Heart right ventricle (tissue), 16 donors: ENCODE measurements at regions not wholly inside any gene's neighbourhood (a gene's known extent, or its start where the extent isn't known, plus 50 kb on each side); places are given as distances from the start of the nearest gene placed in this dataset.

Experiments used
- ATAC-seq, 8 donors: fragments of 200-7000 bp; cut with Tn5 transposase; one replicate each; pipeline ENCODE4 v1.9.1; 2020; ENCODE audit warnings: mild to moderate bottlenecking in 8 of 8, moderate library complexity in 8 of 8, moderate number of reproducible peaks in 1 of 8
- DNase-seq, 2 donors: peaks; one replicate each; pipeline ENCODE4 v3.0.0-alpha.2; 2020
- H3K27ac ChIP-seq, 10 donors: fragments of 200-600 bp; sonication (generic) in 2 of 10; one replicate each; pipeline versions ENCODE4 v1.5.0 to v1.8.0; 2020 to 2022; ENCODE audit warnings: mild to moderate bottlenecking in 3 of 10
- H3K27me3 ChIP-seq, 7 donors: fragments of 200-600 bp; one replicate each; pipeline ENCODE4 v1.8.0; 2021 to 2022; ENCODE audit warnings: mild to moderate bottlenecking in 2 of 7
- H3K36me3 ChIP-seq, 9 donors: fragments of 200-600 bp; sonication (generic) in 1 of 9; one replicate each; pipeline versions ENCODE4 v1.5.0 to v1.8.0; 2020 to 2022; ENCODE audit warnings: mild to moderate bottlenecking in 2 of 9
- H3K4me1 ChIP-seq, 9 donors: fragments of 200-600 bp; sonication (generic) in 1 of 9; one replicate each; pipeline versions ENCODE4 v1.5.0 to v1.8.0; 2020 to 2022; ENCODE audit warnings: mild to moderate bottlenecking in 4 of 9
- H3K4me3 ChIP-seq, 10 donors: fragments of 200-600 bp; sonication (generic) in 2 of 10; one replicate each; pipeline versions ENCODE4 v1.5.0 to v1.8.0; 2020 to 2022; ENCODE audit warnings: mild to moderate bottlenecking in 7 of 10, moderate library complexity in 2 of 10
- H3K9me3 ChIP-seq, 11 donors: fragments of 200-600 bp in 10 of 11; sonication (generic) in 2 of 11; one replicate each; pipeline versions ENCODE4 v1.5.0 to v1.8.0; 2013 to 2022; ENCODE audit warnings: mild to moderate bottlenecking in 2 of 11, control low read depth in 1 of 11, moderate library complexity in 1 of 11
- CTCF ChIP-seq, 9 donors: fragments of 200-600 bp; sonication (generic) in 2 of 9; IDR thresholded peaks; one replicate each; pipeline versions ENCODE4 v1.5.0 to v1.8.0; 2021 to 2022; ENCODE audit warnings: antibody characterized with exemption in 9 of 9, mild to moderate bottlenecking in 5 of 9, moderate library complexity in 1 of 9
- WGBS, 2 donors: extraction: QIAGEN DNeasy Blood & Tissue Kit; methylation state at CpG; one replicate each; pipeline ENCODE4 v1.1.7; 2013; ENCODE audit warnings: inconsistent platforms in 1 of 2; 5-methylcytosine and 5-hydroxymethylcytosine counted together
- intact Hi-C, 10 donors: fragments of 100-400 bp; cut with DNase I; formaldehyde crosslinking; loops; one replicate each; pipeline versions ENCODE4 v1.11.1 to v1.14.2; 2022
- donor health status: Arrhythmogenic right ventricular cardiomyopathy.
- donor health status: ischemic (EF 13 %, LVEDD 7.1; RV severe dilation, severe dysfunction).
- donor health status: healthy with polysubstance abuse.
- donor health status: DM: no; HTN: yes; CAD: no.
- donor health status: DM: no; HTN: no; CAD: no.
- donor health status: ischemic (EF 25% LVEDD 6.9; RV normal size, moderate dysfunction).
- donor health status: ischemic (EF 25% LVEDD 5.7; RV mildly dilated, moderate dysfunction).
- donor health status: healthy.
- donor health status: DM: yes; HTN: yes; CAD: no.
- donor health status: Ischemic cardiomyopathy.
- donor health status: ischemic (EF 35%, LVEDD 5.7; RV mildly dilated, moderate dysfunction).
- donor health status: nonischemic (EF 11% LVEDD 7.7; RV severe dilation, severe dysfunction).
- donor health status: DM: yes; HTN: yes; CAD: no.
- donor health status: PGD.
- donor health status: ischemic (EF 29% LVEDD 5.4; RV normal size, mild dysfunction).
- donor health status: nonischemic (EF 23%, LVEDD 6.1; RV moderate dilation, normal function).

GRCh38 chr18:31235856-31236255, 73.2 kb upstream of the DSC1 start:
- no peaks in the 10 kb centered on the region for H3K36me3 ChIP-seq
- no peak for ATAC-seq
- H3K27me3 ChIP-seq: no peaks in the 10 kb centered on the region
- intact Hi-C loops: no loop called here
- no peak overlapping the region for H3K4me3 ChIP-seq
- peaks cover 0 to 12% (median 0%) of the 10 kb centered on the region in 9 donors for H3K4me1 ChIP-seq
- H3K9me3 ChIP-seq: no peaks in the 10 kb centered on the region
- TF ChIP-seq CTCF (IDR thresholded peaks at IDR 0.05): no peak
- 78 to 87% methylated on average over 5 of the region's 5 CpGs for WGBS, 2 donors
- DNase-seq: no peak
- no peak overlapping the region for H3K27ac ChIP-seq

- Histone ChIP-seq H3K4me1 (peaks cover 0 to 16% (median 2%) of the 10 kb centered on the region in 9 donors), H3K27me3 (no peaks in the 10 kb centered on the region), H3K4me3 (no peak overlapping the region), H3K36me3 (no peaks in the 10 kb centered on the region), H3K9me3 (no peaks in the 10 kb centered on the region), H3K27ac (no peak overlapping the region)
- WGBS, 2 donors: 97 to 98% methylated on average over 2 of the region's 2 CpGs
- ATAC-seq: no peak
- no peak for DNase-seq
- intact Hi-C loops: no loop called here
- no peak for TF ChIP-seq CTCF (IDR thresholded peaks at IDR 0.05)
These were observed 74.5 kb upstream of the DSC1 start for GRCh38 chr18:31237142-31237541.

- Histone ChIP-seq H3K27me3 (no peaks in the 10 kb centered on the region), H3K36me3 (no peaks in the 10 kb centered on the region), H3K4me3 (no peak overlapping the region), H3K4me1 (peaks cover 0 to 47% (median 27%) of the 10 kb centered on the region in 9 donors), H3K27ac (no peak overlapping the region), H3K9me3 (no peaks in the 10 kb centered on the region)
- DNase-seq (no peak), ATAC-seq (no peak)
- no peak for TF ChIP-seq CTCF (IDR thresholded peaks at IDR 0.05)
- intact Hi-C loops: no loop called here
These were observed 76.5 kb upstream of the DSG1 start for GRCh38 chr18:31241425-31241824.

- Histone ChIP-seq H3K27ac (no peak overlapping the region), H3K27me3 (no peaks in the 10 kb centered on the region), H3K4me1 (peaks cover 0 to 52% (median 27%) of the 10 kb centered on the region in 9 donors), H3K4me3 (no peak overlapping the region), H3K9me3 (no peaks in the 10 kb centered on the region), H3K36me3 (no peaks in the 10 kb centered on the region)
- 57 to 72% methylated on average over 2 of the region's 2 CpGs for WGBS, 2 donors
- DNase-seq (no peak), ATAC-seq (peak in 1 of 8 donors; percentile 41)
- peak in 7 of 9 donors; percentile 11 to 40 (median 26) for TF ChIP-seq CTCF (IDR thresholded peaks at IDR 0.05)
- intact Hi-C loops: no loop called here
These were observed 76.0 kb upstream of the DSG1 start for GRCh38 chr18:31241900-31242409.
